Uterus (tissue), 3 donors: ENCODE measurements at regions not wholly inside any gene's neighbourhood (a gene's known extent, or its start where the extent isn't known, plus 50 kb on each side); places are given as distances from the start of the nearest gene placed in this dataset.

Source experiments
- DNase-seq, 2 donors: peaks; one replicate each; pipeline ENCODE4 v3.0.0-alpha.2; 2019 to 2020
- H3K27ac ChIP-seq, 2 donors: fragments of 200-600 bp; sonication (generic); 1 replicate in 1 of 2; 2 replicates in 1 of 2; pipeline ENCODE4 v1.5.1; 2016 to 2018
- H3K27me3 ChIP-seq, 2 donors: fragments of 200-600 bp; sonication (generic); one replicate each; pipeline ENCODE4 v1.5.1; 2018 to 2019; ENCODE audit warnings: control low read depth in 1 of 2
- H3K36me3 ChIP-seq, 2 donors: fragments of 200-600 bp; sonication (generic); one replicate each; pipeline ENCODE4 v1.5.1; 2019; ENCODE audit warnings: control low read depth in 1 of 2
- H3K4me1 ChIP-seq, 2 donors: fragments of 200-600 bp; sonication (generic); one replicate each; pipeline ENCODE4 v1.5.1; 2018 to 2019; ENCODE audit warnings: control low read depth in 1 of 2
- H3K4me3 ChIP-seq, 2 donors: fragments of 200-600 bp; sonication (generic); 1 replicate in 1 of 2; 2 replicates in 1 of 2; pipeline ENCODE4 v1.5.1; 2018 to 2019; ENCODE audit warnings: mild to moderate bottlenecking in 1 of 2
- H3K9me3 ChIP-seq, 2 donors: fragments of 200-600 bp; sonication (generic); one replicate each; pipeline ENCODE4 v1.5.1; 2019; ENCODE audit warnings: control low read depth in 1 of 2
- POLR2A ChIP-seq, 2 donors: fragments of 450-650 bp; IDR thresholded peaks; one replicate each; pipeline ENCODE4 v1.6.1; 2016; ENCODE audit warnings: antibody characterized with exemption in 2 of 2, mild to moderate bottlenecking in 1 of 2, moderate library complexity in 1 of 2
- intact Hi-C: fragments of 100-400 bp; cut with DNase I; formaldehyde crosslinking; loops from one replicate; pipeline ENCODE4 v1.15.1; 2023; ENCODE audit warnings: low total_unique reads
- TF ChIP-seq, protein P1 (sequence below), 4 experiments: fragments of 200-600 bp in 2 of 4; fragments of 450-650 bp in 2 of 4; sonication (generic) in 2 of 4; IDR thresholded peaks; one replicate each; pipeline ENCODE4 v1.5.1; 2016 to 2019; ENCODE audit warnings: antibody characterized with exemption in 4 of 4, mild to moderate bottlenecking in 2 of 4, moderate library complexity in 1 of 4
- donor health status: DM: yes; HTN: yes; CAD: no.

DNA sequence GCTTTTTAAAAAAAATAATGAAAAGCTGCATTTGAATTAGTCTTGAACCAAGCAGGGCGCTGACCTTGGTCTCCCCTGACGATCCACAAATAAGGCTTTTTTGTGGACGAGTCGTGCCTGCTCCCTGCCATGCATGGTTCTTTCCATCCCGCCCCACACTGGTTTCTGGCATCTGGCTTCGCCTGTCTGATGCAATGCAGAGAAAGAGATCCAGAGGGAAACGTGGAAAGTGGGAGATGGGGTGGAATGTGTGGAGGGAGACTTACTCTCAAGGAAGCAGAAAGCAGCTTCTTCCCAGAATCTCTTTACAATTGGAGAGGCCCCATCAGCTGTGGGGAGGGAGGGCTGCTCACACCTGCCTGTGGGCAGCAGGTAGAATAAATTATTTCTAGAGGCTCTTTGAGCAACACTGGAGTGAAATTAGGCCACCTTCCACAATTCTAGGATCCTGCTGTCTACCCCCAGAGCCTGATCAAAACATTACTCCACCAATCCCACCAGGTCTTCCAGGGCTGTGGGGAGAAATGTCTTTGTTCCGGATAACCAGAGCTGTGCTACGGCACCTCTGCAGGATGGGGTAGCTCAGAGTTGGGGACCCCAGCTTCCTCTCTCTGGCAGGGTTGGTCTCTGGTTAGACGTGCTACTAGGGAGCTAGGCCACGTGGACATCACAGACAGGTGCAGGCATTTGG lies 183.5 kb downstream of the UQCRFS1 start:
- no peaks in the 10 kb centered on the region for H3K27me3 ChIP-seq
- intact Hi-C loops: no loop called here
- H3K27ac ChIP-seq: no peak overlapping the region
- no peaks in the 10 kb centered on the region for H3K36me3 ChIP-seq
- no peak overlapping the region for H3K4me3 ChIP-seq
- no peak for TF ChIP-seq POLR2A (IDR thresholded peaks at IDR 0.05)
- TF ChIP-seq, protein P1, sequence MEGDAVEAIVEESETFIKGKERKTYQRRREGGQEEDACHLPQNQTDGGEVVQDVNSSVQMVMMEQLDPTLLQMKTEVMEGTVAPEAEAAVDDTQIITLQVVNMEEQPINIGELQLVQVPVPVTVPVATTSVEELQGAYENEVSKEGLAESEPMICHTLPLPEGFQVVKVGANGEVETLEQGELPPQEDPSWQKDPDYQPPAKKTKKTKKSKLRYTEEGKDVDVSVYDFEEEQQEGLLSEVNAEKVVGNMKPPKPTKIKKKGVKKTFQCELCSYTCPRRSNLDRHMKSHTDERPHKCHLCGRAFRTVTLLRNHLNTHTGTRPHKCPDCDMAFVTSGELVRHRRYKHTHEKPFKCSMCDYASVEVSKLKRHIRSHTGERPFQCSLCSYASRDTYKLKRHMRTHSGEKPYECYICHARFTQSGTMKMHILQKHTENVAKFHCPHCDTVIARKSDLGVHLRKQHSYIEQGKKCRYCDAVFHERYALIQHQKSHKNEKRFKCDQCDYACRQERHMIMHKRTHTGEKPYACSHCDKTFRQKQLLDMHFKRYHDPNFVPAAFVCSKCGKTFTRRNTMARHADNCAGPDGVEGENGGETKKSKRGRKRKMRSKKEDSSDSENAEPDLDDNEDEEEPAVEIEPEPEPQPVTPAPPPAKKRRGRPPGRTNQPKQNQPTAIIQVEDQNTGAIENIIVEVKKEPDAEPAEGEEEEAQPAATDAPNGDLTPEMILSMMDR (IDR thresholded peaks at IDR 0.05): no peak
- H3K4me1 ChIP-seq: no peaks in the 10 kb centered on the region
- H3K9me3 ChIP-seq: no peaks in the 10 kb centered on the region
- no peak for DNase-seq

DNA sequence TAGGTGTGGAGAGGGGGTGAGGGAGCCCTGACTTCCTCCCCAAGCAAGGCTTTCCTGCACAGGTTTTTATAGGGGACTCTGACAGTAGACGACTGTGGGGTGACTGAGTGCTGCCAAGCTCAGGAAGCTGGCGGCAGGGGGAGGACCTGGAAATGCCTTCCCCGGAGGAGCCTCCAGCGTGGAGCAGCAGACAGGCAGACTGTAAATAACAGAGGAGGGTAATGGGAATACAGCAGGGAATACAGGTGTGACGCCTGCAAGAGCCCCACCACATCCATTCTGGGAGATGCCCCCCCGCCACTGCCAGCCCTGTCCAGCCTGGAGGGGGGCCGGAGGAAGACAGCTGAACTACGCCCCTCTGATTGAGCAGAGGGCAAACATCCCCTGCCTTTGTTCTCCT lies 190.4 kb downstream of the UQCRFS1 start:
- intact Hi-C loops: no loop called here
- H3K36me3 ChIP-seq: no peaks in the 10 kb centered on the region
- no peaks in the 10 kb centered on the region for H3K27me3 ChIP-seq
- no peak overlapping the region for H3K27ac ChIP-seq
- no peak overlapping the region for H3K4me3 ChIP-seq
- no peaks in the 10 kb centered on the region for H3K4me1 ChIP-seq
- no peak for DNase-seq
- TF ChIP-seq, protein P1 (IDR thresholded peaks at IDR 0.05): no peak
- no peak for TF ChIP-seq POLR2A (IDR thresholded peaks at IDR 0.05)
- H3K9me3 ChIP-seq: no peaks in the 10 kb centered on the region

DNA sequence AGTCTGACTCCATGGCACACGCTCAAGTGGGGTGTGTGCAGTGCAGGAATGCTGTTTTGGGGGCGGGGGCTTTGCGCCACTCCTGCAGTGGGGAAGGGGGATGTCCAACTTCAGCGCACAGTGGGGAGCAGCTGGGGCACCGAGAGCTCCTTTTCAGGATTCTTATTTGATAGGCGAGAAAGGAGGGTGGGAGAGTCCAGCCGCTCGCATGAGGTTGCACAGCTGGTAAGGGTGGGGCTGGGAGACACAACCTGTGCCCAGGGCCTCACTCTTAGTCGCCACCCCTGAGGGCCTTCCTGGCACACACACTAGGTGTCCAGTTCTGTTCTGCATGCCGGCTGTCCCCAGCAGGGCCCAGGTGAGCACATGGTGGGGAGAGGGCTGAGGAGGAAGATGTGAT lies 190.8 kb downstream of the UQCRFS1 start:
- TF ChIP-seq, protein P1 (IDR thresholded peaks at IDR 0.05): no peak
- Histone ChIP-seq H3K4me1 (no peaks in the 10 kb centered on the region), H3K9me3 (no peaks in the 10 kb centered on the region), H3K4me3 (no peak overlapping the region), H3K27ac (no peak overlapping the region), H3K27me3 (no peaks in the 10 kb centered on the region), H3K36me3 (no peaks in the 10 kb centered on the region)
- no peak for DNase-seq
- intact Hi-C loops: no loop called here

DNA sequence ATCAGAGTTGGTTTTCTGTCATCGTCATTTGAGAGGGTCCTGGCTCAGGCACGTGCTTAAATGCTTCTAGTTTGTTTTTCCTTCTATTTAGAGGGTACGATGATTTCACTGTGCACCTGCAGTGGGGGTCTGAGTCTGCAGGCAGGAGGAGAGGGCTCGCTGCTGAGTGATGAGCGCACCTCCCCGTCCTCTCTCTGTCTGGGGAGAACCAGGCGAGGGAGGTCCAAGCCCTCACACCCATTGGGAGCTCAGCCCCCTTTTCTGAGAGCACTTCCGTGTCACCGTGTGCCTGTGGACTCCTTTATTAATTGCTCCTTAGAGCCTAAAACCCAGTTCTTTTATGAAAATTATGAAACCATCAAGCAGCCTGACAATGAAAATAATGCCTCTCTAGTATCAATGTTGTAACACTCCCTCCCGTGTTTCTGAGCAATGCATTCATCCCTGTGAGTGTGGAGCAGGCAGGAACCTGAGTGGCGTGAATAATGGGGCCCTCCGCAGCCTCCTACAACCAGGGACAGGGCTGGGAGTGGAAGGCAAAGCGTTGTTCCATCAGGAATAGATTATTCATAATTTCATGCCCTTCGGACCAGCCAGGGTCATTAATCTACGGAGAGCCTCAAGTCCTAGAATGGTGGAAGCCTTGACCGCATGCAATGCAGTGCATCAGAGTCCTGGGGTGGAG lies 191.6 kb downstream of the UQCRFS1 start:
- Histone ChIP-seq H3K4me3 (no peak overlapping the region), H3K9me3 (no peaks in the 10 kb centered on the region), H3K36me3 (no peaks in the 10 kb centered on the region), H3K27me3 (no peaks in the 10 kb centered on the region), H3K27ac (no peak overlapping the region), H3K4me1 (no peaks in the 10 kb centered on the region)
- no peak for TF ChIP-seq POLR2A (IDR thresholded peaks at IDR 0.05)
- TF ChIP-seq, protein P1 (IDR thresholded peaks at IDR 0.05): no peak
- intact Hi-C loops: no loop called here
- no peak for DNase-seq

DNA sequence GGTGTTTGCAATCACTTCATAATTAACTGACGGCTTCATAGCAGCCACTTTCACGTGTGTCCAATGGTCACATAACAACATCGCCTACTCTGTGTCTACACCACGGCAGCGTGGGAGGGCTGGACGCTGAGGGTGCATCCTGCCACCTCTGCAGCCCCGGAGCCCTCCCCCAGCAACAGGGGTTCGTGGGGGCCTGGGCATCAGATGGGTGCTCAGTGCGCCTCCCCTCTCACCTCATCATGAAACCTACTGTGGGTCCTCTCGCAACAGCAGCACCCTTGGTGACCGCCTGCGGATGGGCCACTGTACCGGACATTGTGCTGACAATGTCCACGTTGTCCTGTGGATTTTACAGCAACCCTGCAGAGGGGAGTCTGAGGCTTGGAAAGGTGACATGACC lies 193.5 kb downstream of the UQCRFS1 start:
- DNase-seq: no peak
- intact Hi-C loops: no loop called here
- H3K9me3 ChIP-seq: no peaks in the 10 kb centered on the region

More for the DNA sequence above, 193.5 kb downstream of the UQCRFS1 start:
- Histone ChIP-seq H3K27ac (no peak overlapping the region), H3K27me3 (no peaks in the 10 kb centered on the region), H3K4me1 (no peaks in the 10 kb centered on the region), H3K36me3 (no peaks in the 10 kb centered on the region), H3K4me3 (no peak overlapping the region)
- TF ChIP-seq POLR2A (IDR thresholded peaks at IDR 0.05): no peak
- TF ChIP-seq, protein P1 (IDR thresholded peaks at IDR 0.05): no peak
